ENCODE measurements at regions not wholly inside any gene's neighbourhood (a gene's known extent, or its start where the extent isn't known, plus 50 kb on each side); places are given as distances from the start of the nearest gene placed in this dataset.
"Not testable (repeated sequence)": the region's sequence is repeated elsewhere in the genome, so short reads cannot be mapped to it uniquely, and the experiment has no call there.

DNA sequence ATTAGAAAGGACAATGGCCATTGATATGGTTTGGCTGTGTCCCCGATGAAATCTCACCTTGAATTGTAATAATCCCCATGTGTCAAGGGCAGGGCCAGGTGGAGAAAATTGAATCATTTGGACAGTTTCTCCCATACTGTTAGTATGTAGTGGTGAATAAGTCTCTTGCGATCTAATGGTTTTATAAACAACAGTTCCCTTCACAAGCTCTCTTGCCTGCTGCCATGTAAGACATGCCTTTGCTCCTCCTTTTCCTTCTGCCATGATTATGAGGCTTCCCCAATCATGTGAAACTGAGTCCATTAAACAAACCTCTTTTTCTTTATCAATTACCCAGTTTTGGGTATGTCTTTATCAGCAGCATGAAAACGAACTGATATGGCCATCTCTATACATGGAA is 302.7 kb downstream of the SFMBT2 start:
- no peak overlapping the region for H3K4me3 ChIP-seq (ENCODE audit: low read depth, low read length)
- DNase-seq (ENCODE audit: low read depth): no peak
- TF ChIP-seq, protein P1, sequence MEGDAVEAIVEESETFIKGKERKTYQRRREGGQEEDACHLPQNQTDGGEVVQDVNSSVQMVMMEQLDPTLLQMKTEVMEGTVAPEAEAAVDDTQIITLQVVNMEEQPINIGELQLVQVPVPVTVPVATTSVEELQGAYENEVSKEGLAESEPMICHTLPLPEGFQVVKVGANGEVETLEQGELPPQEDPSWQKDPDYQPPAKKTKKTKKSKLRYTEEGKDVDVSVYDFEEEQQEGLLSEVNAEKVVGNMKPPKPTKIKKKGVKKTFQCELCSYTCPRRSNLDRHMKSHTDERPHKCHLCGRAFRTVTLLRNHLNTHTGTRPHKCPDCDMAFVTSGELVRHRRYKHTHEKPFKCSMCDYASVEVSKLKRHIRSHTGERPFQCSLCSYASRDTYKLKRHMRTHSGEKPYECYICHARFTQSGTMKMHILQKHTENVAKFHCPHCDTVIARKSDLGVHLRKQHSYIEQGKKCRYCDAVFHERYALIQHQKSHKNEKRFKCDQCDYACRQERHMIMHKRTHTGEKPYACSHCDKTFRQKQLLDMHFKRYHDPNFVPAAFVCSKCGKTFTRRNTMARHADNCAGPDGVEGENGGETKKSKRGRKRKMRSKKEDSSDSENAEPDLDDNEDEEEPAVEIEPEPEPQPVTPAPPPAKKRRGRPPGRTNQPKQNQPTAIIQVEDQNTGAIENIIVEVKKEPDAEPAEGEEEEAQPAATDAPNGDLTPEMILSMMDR (IDR thresholded peaks at IDR 0.05; ENCODE audit: low read depth, low read length, missing control alignments): no peak

DNA sequence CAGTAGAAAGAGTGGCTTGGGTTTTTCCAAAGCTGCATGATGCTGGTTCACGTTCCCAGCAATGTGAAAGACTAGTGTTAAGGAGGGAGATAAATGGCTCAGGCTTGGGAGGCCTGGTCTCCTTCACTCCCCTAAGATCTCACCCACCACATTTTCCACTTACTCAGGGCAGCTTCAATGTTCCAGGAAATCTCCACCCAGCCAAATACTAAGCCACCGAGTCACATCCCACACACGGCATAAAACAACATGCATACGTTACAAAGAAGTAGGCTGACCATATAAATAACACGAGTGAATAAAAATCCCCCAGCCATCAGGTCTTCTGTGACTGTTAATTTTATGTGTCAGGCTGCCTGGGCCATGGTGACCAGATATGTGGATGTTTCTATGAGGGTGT is 303.5 kb downstream of the SFMBT2 start:
- DNase-seq (ENCODE audit: low read depth): no peak
- TF ChIP-seq, protein P1 (IDR thresholded peaks at IDR 0.05; ENCODE audit: low read depth, low read length, missing control alignments): no peak
- no peak overlapping the region for H3K4me3 ChIP-seq (ENCODE audit: low read depth, low read length)

DNA sequence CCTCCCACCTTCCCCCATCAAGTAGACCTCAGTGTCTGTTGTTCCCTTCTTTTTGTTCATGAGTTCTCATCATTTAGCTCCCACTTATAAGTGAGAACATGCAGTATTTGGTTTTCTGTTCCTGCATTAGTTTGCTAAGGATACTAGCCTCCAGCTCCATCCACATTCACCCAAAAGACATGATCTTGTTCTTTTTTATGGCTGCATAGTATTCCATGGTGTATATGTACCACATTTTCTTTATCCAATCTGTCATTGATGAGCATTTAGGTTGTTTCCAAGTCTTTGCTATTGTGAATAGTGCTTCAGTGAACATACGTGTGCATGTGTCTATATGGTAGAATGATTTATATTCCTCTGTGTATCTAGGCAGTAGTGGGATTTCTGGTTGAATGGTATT is 306.5 kb downstream of the SFMBT2 start:
- not testable (repeated sequence) for DNase-seq (ENCODE audit: low read depth); H3K4me3 ChIP-seq (ENCODE audit: low read depth, low read length)

DNA sequence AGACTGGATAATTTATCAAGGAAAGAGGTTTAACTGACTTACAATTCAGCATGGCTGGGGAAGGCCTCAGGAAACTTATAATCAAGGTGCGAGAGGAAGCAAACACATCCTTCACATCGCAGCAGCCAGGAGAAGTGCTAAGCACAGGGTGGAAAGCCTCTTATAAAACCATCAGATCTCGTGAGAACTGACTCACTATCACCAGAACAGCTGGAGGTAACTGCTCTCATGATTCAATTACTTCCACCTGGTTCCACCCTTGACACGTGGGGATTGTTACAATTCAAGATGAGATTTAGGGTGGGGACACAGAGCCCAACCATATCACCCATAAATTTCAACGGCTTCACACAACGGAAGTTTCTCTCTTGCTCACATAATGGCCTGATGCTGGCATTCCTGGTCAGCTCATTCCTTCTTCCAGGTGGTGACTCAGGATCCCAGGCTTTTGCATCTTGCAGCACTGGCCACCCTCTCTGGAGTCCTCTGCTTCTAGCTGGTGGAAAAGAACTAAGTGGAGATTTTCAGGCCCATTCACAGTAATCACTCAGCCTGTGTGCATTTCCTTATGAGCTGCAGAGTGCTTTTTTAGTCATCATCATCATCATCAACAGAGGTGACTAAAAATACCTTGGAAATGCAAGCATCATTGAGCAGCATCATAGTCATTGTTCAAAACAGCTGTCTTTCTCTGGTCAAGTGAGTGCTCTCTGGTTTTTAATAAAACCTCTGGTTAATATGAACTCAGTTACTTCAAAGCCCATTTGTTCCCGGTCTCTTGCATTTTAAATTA is 308.1 kb downstream of the SFMBT2 start:
- no peak for DNase-seq (ENCODE audit: low read depth)
- TF ChIP-seq, protein P1 (IDR thresholded peaks at IDR 0.05; ENCODE audit: low read depth, low read length, missing control alignments): no peak
- no peak overlapping the region for H3K4me3 ChIP-seq (ENCODE audit: low read depth, low read length)

DNA sequence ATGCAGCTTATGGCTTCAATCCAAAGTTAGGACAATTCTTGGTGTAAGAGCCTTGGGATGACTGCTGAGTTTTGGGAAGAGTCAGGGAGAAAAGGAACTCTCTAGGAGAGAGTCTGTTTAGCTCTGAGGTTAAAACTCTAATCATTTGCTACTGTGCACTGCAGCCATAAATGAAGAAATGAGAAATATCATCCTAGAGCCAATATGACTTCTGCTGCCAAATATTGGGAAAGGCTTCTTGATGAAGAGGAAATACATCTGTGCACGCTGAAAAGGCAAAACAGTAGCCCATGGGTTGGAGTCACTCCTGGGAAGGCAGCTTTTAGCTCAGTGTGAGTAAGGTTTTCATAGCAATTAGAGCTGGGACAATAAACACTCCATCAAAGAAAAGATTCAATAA is 308.8 kb downstream of the SFMBT2 start:
- DNase-seq (ENCODE audit: low read depth): no peak

DNA sequence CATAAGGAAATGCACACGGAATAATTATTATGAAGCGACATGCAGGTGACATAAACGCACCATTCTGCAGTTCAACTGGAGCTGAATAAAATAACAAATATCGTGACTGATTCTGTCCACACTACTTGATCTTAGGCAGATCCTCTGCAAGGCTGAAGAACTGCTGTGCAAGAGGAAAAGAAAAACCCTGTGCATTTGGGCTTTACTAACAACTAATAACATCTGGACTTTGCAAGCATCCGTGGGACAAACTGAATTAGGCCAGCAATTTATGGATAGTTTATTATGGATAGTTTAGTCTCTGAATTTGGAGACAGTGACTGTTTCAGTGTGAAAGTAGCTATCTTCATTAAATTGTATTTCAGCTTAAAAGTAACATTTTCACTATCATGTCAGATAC is 309.4 kb downstream of the SFMBT2 start:
- DNase-seq (ENCODE audit: low read depth): no peak
- no peak overlapping the region for H3K4me3 ChIP-seq (ENCODE audit: low read depth, low read length)
- TF ChIP-seq, protein P1 (IDR thresholded peaks at IDR 0.05; ENCODE audit: low read depth, low read length, missing control alignments): no peak

More for the DNA sequence above, 308.8 kb downstream of the SFMBT2 start:
- TF ChIP-seq, protein P1 (IDR thresholded peaks at IDR 0.05; ENCODE audit: low read depth, low read length, missing control alignments): no peak
- H3K4me3 ChIP-seq (ENCODE audit: low read depth, low read length): no peak overlapping the region

DNA sequence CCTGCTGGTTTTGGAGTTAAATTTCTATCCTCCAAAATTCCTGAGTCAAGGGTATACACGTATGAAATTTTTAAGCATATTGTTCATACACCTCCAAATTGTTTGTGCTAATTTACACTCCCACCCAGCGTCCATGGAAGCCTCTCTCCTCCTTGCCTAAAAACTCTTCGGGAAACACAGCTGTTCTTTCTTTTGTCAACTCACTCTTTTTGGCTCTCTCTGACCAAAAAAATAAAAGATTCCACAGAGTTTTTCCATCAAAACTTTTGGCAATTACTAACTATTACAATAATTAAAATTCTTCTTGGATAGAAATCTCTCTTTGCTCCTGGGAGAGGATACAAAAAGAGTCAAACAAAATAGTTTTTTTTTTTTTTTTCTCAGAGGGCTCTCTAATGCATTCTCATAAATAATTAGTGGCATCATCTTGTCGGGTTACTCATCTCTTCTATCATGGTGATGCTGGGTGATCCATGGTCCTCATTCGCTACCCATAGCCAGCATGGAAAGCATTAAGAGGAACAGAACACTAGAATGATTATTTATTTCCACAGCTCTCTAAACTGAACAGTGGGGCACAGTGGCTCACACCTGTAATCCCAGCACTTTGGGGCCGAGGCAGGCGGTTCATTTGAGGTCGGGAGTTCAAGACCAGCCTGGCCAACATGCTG is 310.7 kb downstream of the SFMBT2 start:
- TF ChIP-seq, protein P1 (IDR thresholded peaks at IDR 0.05; ENCODE audit: low read depth, low read length, missing control alignments): no peak

More for the DNA sequence above, 310.7 kb downstream of the SFMBT2 start:
- no peak overlapping the region for H3K4me3 ChIP-seq (ENCODE audit: low read depth, low read length)
- DNase-seq (ENCODE audit: low read depth): no peak

Data from GM12864 (cell line).